ENCODE measurements at regions not wholly inside any gene's neighbourhood (a gene's known extent, or its start where the extent isn't known, plus 50 kb on each side); places are given as distances from the start of the nearest gene placed in this dataset.

GRCh38 chr22:27257987-27258386 is 543.6 kb downstream of the MN1 start:
- no peaks in the 10 kb centered on the region for H4K20me1 ChIP-seq (ENCODE audit: control insufficient read depth, insufficient read depth, insufficient read length)

More at GRCh38 chr22:27257987-27258386, 543.6 kb downstream of the MN1 start:
- Histone ChIP-seq H3K27me3 (ENCODE audit: insufficient read depth, low read length) (no peaks in the 10 kb centered on the region), H3K79me2 (ENCODE audit: insufficient read depth, low read length) (no peaks in the 10 kb centered on the region), H3K4ac (ENCODE audit: low read depth, low read length) (no peak overlapping the region), H3K23me2 (ENCODE audit: insufficient read length, low read depth, low read length, poor library complexity, severe bottlenecking) (no peaks in the 10 kb centered on the region), H2AK5ac (ENCODE audit: insufficient read length, low read length) (no peak overlapping the region), H3K56ac (ENCODE audit: insufficient read length, low read depth, low read length) (no peak overlapping the region), H3K79me1 (ENCODE audit: insufficient read depth, low read depth, low read length, poor library complexity, severe bottlenecking) (no peaks in the 10 kb centered on the region), H3K23ac (ENCODE audit: insufficient read length, low read depth, low read length) (no peak overlapping the region), H3K9me3 (ENCODE audit: control insufficient read depth, low read depth, low read length) (peaks cover 8% of the 10 kb centered on the region), H3K14ac (ENCODE audit: insufficient read depth, low read length) (no peak overlapping the region), H3K9ac (ENCODE audit: extremely low read depth, insufficient read length, low read length) (no peak overlapping the region), H3K27ac (ENCODE audit: insufficient read length, low read depth, low read length) (no peak overlapping the region), H3K4me1 (ENCODE audit: insufficient read depth, low read length) (no peaks in the 10 kb centered on the region), H2BK120ac (ENCODE audit: low read depth, low read length, poor library complexity, severe bottlenecking) (no peak overlapping the region), H2BK15ac (ENCODE audit: low read depth, low read length) (no peak overlapping the region), H4K5ac (ENCODE audit: insufficient read length, low read depth, low read length) (no peak overlapping the region), H2AFZ (ENCODE audit: low read length) (no peak overlapping the region), H2BK12ac (ENCODE audit: insufficient read length, low read depth, low read length) (no peak overlapping the region), H3K4me2 (ENCODE audit: insufficient read depth, insufficient read length, low read length) (no peak overlapping the region), H2BK5ac (ENCODE audit: insufficient read length, low read length) (no peak overlapping the region), H4K91ac (ENCODE audit: insufficient read length, low read depth, low read length) (no peak overlapping the region), H3T11ph (ENCODE audit: low read length) (no peak overlapping the region), H3K18ac (ENCODE audit: insufficient read length, low read depth, low read length) (no peak overlapping the region), H4K8ac (replicated peaks; ENCODE audit: insufficient read length, low read depth, low read length) (no peak overlapping the region), H2BK20ac (ENCODE audit: low read depth, low read length, poor library complexity, severe bottlenecking) (no peak overlapping the region)
- no CpG with 5 or more reads among the region's 5 CpGs for WGBS (ENCODE audit: extremely low coverage, insufficient read length, low lambda C conversion rate)
- no peak; the same call in 1 of the 3 replicates for TF ChIP-seq CTCF (conservative IDR thresholded peaks at IDR 0.05)
- peaks cover 15 to 27% of the 10 kb centered on the region in 2 experiments for H3K4me1 Mint-ChIP-seq
- peaks cover 5 to 6% (median 6%) of the 10 kb centered on the region in 3 experiments for H3K36me3 Mint-ChIP-seq (ENCODE audit: insufficient read depth in 1 of 3, low read depth in 3 of 3)
- DNase-seq: no peak
- peaks cover 9 to 12% of the 10 kb centered on the region in 2 experiments for H3K9me3 Mint-ChIP-seq
- no peak overlapping the region for H3K4me3 Mint-ChIP-seq
- H3K27ac Mint-ChIP-seq: peak overlapping the region in 2 of 3 experiments; percentile 8 to 19; a peak in 1 of 7 replicates
- peaks cover 8% of the 10 kb centered on the region; the same call in 1 of the 2 replicates for H3K27me3 Mint-ChIP-seq (ENCODE audit: low read depth)
